GM12864 (cell line): ENCODE measurements at regions not wholly inside any gene's neighbourhood (a gene's known extent, or its start where the extent isn't known, plus 50 kb on each side); places are given as distances from the start of the nearest gene placed in this dataset.

ENCODE experiments used
- DNase-seq: peaks from one replicate; pipeline ENCODE4 v3.0.0-alpha.2; 2011; ENCODE audit warnings: low read depth
- H3K4me3 ChIP-seq: 2 replicates; pipeline ENCODE4 v1.5.1; 2011; ENCODE audit warnings: mild to moderate bottlenecking, low read depth, low read length, control low read depth
- TF ChIP-seq, protein P1 (sequence below): IDR thresholded peaks from 2 replicates; pipeline ENCODE4 v1.5.1; 2011; ENCODE audit warnings: low read depth, mild to moderate bottlenecking, moderate library complexity, low read length, control low read depth, inconsistent platforms; ENCODE audit errors: missing control alignments

DNA sequence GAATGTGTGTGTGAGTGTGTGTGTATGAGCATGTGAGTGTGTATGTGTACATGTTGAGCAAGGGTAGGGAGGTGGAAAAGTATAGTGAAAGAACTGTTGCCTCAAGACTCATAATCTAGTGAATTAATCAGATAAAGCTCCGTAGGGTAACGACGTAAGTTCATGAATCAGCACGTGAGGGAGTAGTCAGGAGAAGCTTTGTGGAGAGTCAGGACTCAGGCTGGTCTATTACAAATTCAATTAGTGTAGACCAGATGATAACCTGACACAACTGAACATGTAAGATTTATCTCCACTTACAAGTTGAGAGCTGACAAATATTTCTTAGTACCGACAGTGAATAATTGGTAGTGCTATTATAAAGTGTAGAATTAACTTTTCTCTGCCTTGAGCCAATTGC lies 194.5 kb downstream of the RAD51AP2 start:
- no peak for DNase-seq
- H3K4me3 ChIP-seq, result no peak overlapping the region
- TF ChIP-seq, protein P1, sequence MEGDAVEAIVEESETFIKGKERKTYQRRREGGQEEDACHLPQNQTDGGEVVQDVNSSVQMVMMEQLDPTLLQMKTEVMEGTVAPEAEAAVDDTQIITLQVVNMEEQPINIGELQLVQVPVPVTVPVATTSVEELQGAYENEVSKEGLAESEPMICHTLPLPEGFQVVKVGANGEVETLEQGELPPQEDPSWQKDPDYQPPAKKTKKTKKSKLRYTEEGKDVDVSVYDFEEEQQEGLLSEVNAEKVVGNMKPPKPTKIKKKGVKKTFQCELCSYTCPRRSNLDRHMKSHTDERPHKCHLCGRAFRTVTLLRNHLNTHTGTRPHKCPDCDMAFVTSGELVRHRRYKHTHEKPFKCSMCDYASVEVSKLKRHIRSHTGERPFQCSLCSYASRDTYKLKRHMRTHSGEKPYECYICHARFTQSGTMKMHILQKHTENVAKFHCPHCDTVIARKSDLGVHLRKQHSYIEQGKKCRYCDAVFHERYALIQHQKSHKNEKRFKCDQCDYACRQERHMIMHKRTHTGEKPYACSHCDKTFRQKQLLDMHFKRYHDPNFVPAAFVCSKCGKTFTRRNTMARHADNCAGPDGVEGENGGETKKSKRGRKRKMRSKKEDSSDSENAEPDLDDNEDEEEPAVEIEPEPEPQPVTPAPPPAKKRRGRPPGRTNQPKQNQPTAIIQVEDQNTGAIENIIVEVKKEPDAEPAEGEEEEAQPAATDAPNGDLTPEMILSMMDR, result no peak

DNA sequence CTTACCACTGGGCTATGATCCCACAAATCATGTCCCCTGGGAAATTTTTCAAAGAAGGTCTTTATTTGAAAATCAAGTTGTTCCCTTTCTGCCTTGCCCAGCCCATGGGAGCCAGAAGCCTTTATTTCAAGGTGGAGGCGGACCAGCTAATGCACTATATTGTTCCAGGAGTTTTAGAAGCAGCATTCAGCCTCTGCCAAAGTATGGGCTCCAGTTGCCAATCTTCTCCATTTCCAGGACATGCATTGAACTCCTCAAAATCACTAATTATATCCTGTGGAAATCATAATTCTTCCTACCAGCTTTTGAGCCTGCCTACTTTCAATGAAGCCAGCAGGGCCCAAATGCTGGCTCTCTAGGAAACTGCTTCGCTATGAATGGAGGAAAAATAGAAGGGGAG lies 195.8 kb downstream of the RAD51AP2 start:
- H3K4me3 ChIP-seq, result no peak overlapping the region
- no peak for DNase-seq
- TF ChIP-seq, protein P1, result no peak

DNA sequence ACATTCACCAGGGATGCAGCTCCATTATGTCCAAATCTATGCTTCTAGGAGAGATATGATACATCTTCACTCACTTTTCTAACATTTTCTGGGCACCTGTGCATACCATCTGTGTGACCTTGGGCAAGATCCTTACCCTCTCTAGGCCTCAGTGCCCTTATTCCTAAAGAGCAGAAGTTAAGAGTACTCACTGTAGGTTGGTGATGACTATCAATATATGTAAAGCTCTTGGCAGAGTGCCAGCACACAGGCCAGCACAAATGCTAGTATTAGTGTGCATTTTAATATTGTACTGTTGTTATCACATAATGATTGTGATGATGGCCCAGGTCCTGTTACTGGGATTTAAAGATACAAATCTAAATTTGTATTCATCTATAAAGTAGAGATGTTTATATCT lies 199.2 kb downstream of the RAD51AP2 start:
- no peak for DNase-seq
- TF ChIP-seq, protein P1, result no peak
- H3K4me3 ChIP-seq, result no peak overlapping the region

DNA sequence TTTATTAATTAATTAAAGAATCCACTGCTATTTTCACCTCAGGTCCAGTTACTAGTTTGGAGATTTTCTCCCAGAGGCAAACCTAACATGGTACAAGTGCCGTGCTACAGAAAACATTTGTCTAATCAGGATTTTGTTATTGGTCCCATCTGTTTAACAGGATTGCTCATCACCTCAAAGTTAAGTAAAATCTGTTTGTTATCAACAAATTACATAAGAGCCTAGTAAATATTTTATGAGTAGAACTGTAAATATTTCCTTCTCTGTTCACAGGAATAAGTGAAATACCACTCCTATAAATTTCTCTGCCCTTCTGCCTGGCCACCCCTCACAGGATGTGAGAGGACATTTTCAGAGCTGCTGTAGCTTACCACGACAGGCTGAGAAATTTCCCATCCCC lies 200.2 kb downstream of the RAD51AP2 start:
- no peak overlapping the region for H3K4me3 ChIP-seq
- no peak for DNase-seq
- TF ChIP-seq, protein P1, result no peak

DNA sequence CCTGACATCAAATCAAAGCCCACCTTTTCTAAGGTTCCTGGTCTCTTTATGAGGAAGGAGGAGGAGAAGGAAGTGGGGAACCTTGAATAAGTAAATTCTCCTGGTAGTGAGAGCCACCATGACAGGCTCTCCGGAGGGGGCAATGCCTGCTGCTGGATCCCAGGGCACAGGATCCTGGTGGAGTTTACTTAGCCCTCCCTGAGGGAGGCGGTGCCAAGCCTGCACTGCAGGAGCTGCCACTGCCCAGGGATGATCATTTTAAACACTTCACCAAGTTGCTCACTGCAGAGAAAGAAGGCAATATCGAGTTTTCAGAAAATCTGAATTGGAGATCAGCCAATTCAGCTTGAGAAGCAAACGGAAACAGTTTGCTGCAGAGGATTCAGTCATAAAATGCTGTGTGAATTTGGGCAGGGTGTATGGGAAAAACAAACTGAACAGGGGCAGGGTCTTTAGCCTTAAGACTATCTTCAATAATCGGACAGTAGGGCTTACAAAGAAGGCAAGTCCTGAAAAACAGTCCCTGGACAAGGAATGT lies 200.7 kb downstream of the RAD51AP2 start:
- TF ChIP-seq, protein P1, result no peak
- no peak for DNase-seq
- no peak overlapping the region for H3K4me3 ChIP-seq

DNA sequence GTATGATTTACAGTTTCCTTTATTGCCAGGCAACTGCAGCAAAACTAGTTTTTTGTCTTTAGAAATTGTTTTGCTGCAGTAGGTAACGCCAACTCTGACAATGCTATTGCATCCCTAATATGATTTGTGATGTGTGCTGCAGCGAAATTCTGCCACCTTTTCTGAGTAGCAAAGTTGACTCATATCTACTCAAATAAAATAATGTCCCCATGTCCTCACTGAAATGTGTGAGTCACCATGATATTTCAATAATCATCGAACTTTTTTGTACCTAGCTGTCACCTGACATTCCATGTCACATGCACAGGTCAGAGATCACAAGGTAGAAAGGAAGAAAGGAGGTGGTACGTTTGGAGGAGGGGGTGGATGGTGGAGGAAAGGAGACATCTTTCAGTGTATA lies 205.0 kb downstream of the RAD51AP2 start:
- H3K4me3 ChIP-seq, result no peak overlapping the region
- no peak for DNase-seq
- TF ChIP-seq, protein P1, result no peak

DNA sequence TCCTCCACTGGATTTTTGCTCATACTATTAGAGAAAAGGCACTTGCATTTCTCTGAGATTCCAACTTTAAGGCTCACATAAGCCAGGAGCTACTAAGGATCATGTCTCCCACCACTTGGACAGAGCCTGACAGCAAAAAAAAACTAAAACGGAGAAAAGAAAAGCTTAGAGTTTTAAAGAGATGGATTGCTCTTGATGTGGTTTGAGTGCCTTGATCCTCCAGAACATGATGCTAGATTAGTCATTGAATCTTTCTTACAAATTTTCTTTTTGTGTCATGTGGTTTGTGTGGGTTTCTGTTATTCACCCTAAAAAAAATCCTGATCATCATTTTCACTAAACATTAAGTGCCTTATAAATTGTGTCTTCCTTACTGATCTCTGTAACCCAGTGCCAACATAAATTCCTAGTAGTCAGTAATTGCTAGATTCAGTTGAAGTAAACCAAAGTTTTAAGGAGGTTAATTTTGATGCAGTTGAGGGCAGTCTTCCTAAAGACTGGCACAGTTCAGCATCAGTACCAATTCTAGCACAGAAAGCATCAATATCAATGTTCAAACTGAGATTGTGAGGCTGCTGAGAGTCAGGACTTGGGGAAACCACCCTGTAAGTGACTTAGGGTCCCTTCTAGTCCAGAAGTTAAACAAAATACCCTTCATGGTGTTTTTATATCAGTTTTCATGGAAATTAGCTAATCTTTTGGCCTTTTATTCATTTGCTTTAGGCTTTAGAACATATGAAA lies 206.3 kb downstream of the RAD51AP2 start:
- TF ChIP-seq, protein P1, result no peak
- DNase-seq, result no peak
- no peak overlapping the region for H3K4me3 ChIP-seq
